NB4 (cell line): ENCODE measurements at regions not wholly inside any gene's neighbourhood (a gene's known extent, or its start where the extent isn't known, plus 50 kb on each side); places are given as distances from the start of the nearest gene placed in this dataset.

ENCODE experiments used
- DNase-seq: peaks from one replicate; pipeline ENCODE4 v3.0.0; 2010; ENCODE audit warnings: low read depth
- H3K4me3 ChIP-seq: one replicate; pipeline ENCODE4 v1.5.1; 2011; ENCODE audit warnings: mild to moderate bottlenecking, low read depth, low read length, moderate library complexity
- CTCF ChIP-seq: IDR thresholded peaks from one replicate; pipeline ENCODE4 v1.5.1; 2012; ENCODE audit warnings: low read depth, low read length
- MAX ChIP-seq: IDR thresholded peaks from 2 replicates; pipeline ENCODE4 v1.6.1; 2011; ENCODE audit warnings: low read depth, low read length
- MYC ChIP-seq: IDR thresholded peaks from 2 replicates; pipeline ENCODE4 v1.6.1; 2011; ENCODE audit warnings: low read depth, low read length
- POLR2A ChIP-seq: IDR thresholded peaks from 2 replicates; pipeline ENCODE4 v1.6.1; 2011; ENCODE audit warnings: mild to moderate bottlenecking; ENCODE audit not compliant: insufficient read length; ENCODE audit errors: extremely low read depth

DNA sequence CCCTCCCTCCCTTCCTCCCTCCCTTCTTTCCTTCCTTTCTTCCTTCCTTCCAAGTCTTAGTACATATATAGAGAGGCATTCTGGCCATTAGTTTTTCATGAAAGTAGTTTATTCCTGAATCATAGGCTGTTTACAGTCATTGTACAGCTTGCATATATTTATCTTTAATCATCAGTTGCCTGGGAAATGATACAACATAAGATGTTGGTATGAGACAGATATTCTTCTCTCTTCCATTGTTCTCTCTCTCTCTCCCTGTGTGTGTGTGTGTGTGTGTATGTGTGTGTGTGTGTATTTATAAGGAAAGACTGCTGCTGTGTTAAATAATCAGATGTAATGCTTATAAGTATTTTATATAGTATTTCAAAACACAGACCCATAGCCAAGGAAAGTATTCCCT, 289.8 kb upstream of the UBE2E3 start:
- no peak for DNase-seq
- H3K4me3 ChIP-seq: no peak overlapping the region
- no peak for TF ChIP-seq MAX
- no peak for TF ChIP-seq CTCF
- no peak for TF ChIP-seq MYC
- no peak for TF ChIP-seq POLR2A

GRCh38 chr2:180682871-180683270, 297.5 kb upstream of the UBE2E3 start:
- no peak overlapping the region for H3K4me3 ChIP-seq
- no peak for DNase-seq
- TF ChIP-seq MAX: no peak
- no peak for TF ChIP-seq CTCF

DNA sequence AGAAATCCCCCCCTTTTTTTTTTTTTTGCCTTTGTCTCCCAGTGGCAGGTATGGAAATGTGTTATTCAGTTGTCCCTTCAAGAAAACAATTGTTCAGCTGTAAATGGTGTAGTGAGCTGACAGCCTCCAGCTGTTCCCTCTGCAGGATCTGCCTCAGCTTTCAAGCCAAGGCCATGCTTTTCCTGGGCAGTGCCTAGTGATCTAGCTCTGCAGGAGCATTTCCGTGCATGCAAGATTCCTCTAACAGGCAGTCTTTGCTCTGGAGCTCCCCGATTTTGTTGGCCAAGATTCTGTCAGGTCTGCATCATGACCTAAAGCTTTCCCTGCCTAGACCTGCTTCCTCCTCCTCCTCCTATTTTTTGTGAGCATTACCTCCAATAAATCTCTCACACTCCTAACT, 300.7 kb upstream of the UBE2E3 start:
- no peak overlapping the region for H3K4me3 ChIP-seq
- DNase-seq: no peak
- no peak for TF ChIP-seq CTCF
- no peak for TF ChIP-seq POLR2A
- TF ChIP-seq MAX: no peak
- TF ChIP-seq MYC: no peak

DNA sequence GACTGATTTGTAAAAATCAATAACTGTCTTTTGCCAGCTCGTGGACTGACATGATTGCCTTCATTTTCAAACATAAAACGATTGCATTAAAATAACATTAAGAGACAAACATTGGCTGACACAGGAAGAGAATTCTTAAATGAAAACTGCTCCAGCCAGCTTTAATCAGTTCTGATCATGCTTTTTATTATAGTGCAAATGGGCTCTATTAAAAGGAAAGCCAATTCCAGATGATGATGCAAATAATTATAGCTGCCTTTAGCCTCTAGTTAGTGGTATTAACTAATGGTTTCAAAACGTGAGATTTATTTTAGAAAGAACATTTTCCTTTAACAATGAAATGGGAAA, 301.8 kb upstream of the UBE2E3 start:
- no peak overlapping the region for H3K4me3 ChIP-seq
- no peak for DNase-seq
- TF ChIP-seq MAX (no peak), MYC (no peak), POLR2A (no peak), CTCF (no peak)

DNA sequence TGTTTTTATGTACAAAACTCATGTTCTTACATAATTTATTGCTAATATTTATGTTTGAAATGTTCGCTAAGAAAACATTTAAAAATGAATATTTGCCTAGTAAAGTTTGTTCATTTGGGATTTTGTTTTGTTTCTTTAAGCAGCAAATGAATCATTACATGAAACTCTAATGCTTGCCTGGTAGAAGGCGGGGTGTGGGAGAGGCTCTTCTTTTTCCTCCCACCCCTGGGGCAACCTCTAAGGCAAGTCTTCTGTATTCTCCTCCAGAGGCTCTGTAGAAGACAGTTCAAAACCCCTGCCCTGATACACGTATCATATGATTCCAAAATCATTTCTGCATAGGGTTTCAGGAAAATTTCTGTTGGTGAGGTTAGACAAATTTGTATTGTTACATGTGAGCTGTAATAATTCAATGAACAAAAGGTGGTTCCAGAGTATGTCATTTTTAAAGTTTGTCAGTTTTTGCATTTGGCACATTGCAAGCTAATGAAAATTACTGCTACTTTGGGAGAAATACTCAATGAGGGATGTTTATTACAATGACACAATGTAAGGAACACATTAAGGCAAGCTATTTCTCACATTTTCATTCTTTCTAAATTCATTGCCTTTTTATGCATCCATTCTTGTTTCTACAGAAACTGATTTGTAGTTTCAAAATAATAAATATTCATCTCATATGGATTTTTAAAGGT, 302.3 kb upstream of the UBE2E3 start:
- no peak for DNase-seq
- H3K4me3 ChIP-seq: no peak overlapping the region
- no peak for TF ChIP-seq CTCF
- TF ChIP-seq MAX: no peak
- TF ChIP-seq POLR2A: no peak
- TF ChIP-seq MYC: no peak

GRCh38 chr2:180677200-180677599, 303.2 kb upstream of the UBE2E3 start:
- TF ChIP-seq MAX: no peak
- TF ChIP-seq POLR2A: no peak
- no peak for TF ChIP-seq MYC
- no peak for TF ChIP-seq CTCF
- no peak overlapping the region for H3K4me3 ChIP-seq
- no peak for DNase-seq
